ENCODE measurements at regions not wholly inside any gene's neighbourhood (a gene's known extent, or its start where the extent isn't known, plus 50 kb on each side); places are given as distances from the start of the nearest gene placed in this dataset.

DNA sequence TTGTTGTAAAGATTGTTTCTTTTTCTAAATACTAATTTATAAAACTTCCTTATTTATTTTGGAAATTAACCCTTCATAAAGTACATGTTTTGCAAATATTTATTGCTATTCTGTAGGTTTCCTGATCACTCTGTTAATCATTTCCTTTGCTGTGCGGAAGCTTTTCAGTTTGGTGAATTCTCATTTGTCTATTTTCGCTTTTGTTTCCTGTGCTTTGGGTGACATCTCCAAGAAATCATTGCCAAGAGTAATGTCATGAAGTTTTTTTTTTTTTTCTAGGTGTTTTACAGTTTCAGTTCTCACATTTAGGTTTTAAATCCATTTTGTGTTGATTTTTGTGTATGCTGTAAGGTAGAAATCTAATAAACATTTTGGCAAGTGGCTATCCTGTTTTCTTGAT lies 1899.8 kb upstream of the ACO1 start:
- Histone ChIP-seq H3K4ac (ENCODE audit: low read depth, low read length) (no peak overlapping the region), H3K79me2 (ENCODE audit: insufficient read depth, low read length) (no peaks in the 10 kb centered on the region), H3K4me2 (ENCODE audit: insufficient read depth, insufficient read length, low read length) (no peak overlapping the region), H3K27ac (ENCODE audit: insufficient read length, low read depth, low read length) (no peak overlapping the region), H3K4me1 (ENCODE audit: insufficient read depth, low read length) (no peaks in the 10 kb centered on the region), H2BK20ac (ENCODE audit: low read depth, low read length, poor library complexity, severe bottlenecking) (no peak overlapping the region), H3K23ac (ENCODE audit: insufficient read length, low read depth, low read length) (no peak overlapping the region), H4K8ac (replicated peaks; ENCODE audit: insufficient read length, low read depth, low read length) (no peak overlapping the region), H4K91ac (ENCODE audit: insufficient read length, low read depth, low read length) (no peak overlapping the region), H3K14ac (ENCODE audit: insufficient read depth, low read length) (no peak overlapping the region), H4K5ac (ENCODE audit: insufficient read length, low read depth, low read length) (no peak overlapping the region), H2BK5ac (ENCODE audit: insufficient read length, low read length) (no peak overlapping the region), H2AK5ac (ENCODE audit: insufficient read length, low read length) (no peak overlapping the region), H3K18ac (ENCODE audit: insufficient read length, low read depth, low read length) (no peak overlapping the region), H3K9me3 (ENCODE audit: control insufficient read depth, low read depth, low read length) (no peaks in the 10 kb centered on the region), H3K27me3 (ENCODE audit: insufficient read depth, low read length) (no peaks in the 10 kb centered on the region), H2BK15ac (ENCODE audit: low read depth, low read length) (no peak overlapping the region), H2BK12ac (ENCODE audit: insufficient read length, low read depth, low read length) (no peak overlapping the region), H2BK120ac (ENCODE audit: low read depth, low read length, poor library complexity, severe bottlenecking) (no peak overlapping the region), H3T11ph (ENCODE audit: low read length) (no peak overlapping the region), H3K23me2 (ENCODE audit: insufficient read length, low read depth, low read length, poor library complexity, severe bottlenecking) (no peaks in the 10 kb centered on the region), H3K79me1 (ENCODE audit: insufficient read depth, low read depth, low read length, poor library complexity, severe bottlenecking) (no peaks in the 10 kb centered on the region), H3K56ac (ENCODE audit: insufficient read length, low read depth, low read length) (no peak overlapping the region), H2AFZ (ENCODE audit: low read length) (no peak overlapping the region), H3K9ac (ENCODE audit: extremely low read depth, insufficient read length, low read length) (no peak overlapping the region), H4K20me1 (ENCODE audit: control insufficient read depth, insufficient read depth, insufficient read length) (no peaks in the 10 kb centered on the region)
- no CpG with 5 or more reads among the region's 2 CpGs for WGBS (ENCODE audit: extremely low coverage, insufficient read length, low lambda C conversion rate)
- Mint-ChIP-seq H3K27ac (no peak overlapping the region), H3K4me3 (no peak overlapping the region), H3K4me1 (peaks cover 5% of the 10 kb centered on the region in 2 experiments; a peak in 3 of 4 replicates), H3K27me3 (ENCODE audit: low read depth) (no peaks in the 10 kb centered on the region), H3K36me3 (ENCODE audit: insufficient read depth in 1 of 3, low read depth in 3 of 3) (no peaks in the 10 kb centered on the region), H3K9me3 (no peaks in the 10 kb centered on the region)
- TF ChIP-seq, protein P1, sequence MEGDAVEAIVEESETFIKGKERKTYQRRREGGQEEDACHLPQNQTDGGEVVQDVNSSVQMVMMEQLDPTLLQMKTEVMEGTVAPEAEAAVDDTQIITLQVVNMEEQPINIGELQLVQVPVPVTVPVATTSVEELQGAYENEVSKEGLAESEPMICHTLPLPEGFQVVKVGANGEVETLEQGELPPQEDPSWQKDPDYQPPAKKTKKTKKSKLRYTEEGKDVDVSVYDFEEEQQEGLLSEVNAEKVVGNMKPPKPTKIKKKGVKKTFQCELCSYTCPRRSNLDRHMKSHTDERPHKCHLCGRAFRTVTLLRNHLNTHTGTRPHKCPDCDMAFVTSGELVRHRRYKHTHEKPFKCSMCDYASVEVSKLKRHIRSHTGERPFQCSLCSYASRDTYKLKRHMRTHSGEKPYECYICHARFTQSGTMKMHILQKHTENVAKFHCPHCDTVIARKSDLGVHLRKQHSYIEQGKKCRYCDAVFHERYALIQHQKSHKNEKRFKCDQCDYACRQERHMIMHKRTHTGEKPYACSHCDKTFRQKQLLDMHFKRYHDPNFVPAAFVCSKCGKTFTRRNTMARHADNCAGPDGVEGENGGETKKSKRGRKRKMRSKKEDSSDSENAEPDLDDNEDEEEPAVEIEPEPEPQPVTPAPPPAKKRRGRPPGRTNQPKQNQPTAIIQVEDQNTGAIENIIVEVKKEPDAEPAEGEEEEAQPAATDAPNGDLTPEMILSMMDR (conservative IDR thresholded peaks at IDR 0.05) = no peak
- no peak for DNase-seq

All from H9 (cell line).